Hippocampal formation (tissue), 2 donors: ENCODE measurements at regions not wholly inside any gene's neighbourhood (a gene's known extent, or its start where the extent isn't known, plus 50 kb on each side); places are given as distances from the start of the nearest gene placed in this dataset.
A peak's percentile ranks its signal among the peaks of the same experiment; 100 is the strongest.
"Not testable (repeated sequence)": the region's sequence is repeated elsewhere in the genome, so short reads cannot be mapped to it uniquely, and the experiment has no call there.

Experiments used
- DNase-seq, 2 donors: peaks; one replicate each; lab custom pipeline; 2025; lab: John Stamatoyannopoulos, UW

DNA sequence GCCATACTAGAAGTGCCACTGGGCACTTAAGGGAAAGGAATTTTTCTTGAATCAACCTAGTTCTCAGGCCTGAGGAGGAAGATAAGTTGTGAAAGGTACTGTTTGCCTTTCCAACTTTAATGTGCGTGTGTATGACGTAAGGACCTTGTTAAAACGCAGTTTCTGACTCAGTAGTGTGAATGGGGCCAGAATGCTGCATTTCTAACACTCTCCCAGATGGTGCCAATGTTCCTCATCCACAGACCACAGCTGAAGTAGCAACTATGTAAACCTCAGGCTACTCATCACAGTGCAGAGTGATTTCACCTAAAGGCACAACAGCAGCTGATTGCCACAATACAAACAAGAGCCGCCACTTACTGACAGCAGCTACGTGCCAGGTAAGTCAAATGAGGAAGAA lies 103.6 kb downstream of the OTOL1 start:
- no peak for DNase-seq

DNA sequence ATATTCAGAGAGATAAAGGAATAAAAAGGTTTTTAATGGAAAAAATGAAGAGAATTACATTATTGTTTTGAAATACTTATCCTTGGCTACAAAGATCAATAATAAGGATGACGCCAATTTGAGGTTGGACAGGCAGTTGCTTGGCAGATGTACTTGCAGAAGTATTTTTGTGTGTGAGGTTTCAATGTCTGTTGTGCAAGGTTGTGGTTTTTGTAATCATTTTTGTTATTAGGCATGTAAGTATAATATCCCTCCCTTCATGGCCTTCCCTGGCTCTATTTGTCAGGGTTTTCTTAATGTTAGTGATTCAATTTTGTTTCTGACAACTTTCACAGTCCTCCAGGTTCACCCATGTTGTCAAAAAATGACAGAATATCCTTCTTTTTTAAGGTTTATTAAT lies 105.9 kb downstream of the OTOL1 start:
- no peak for DNase-seq

- DNase-seq, result no peak
Measured at GRCh38 chr3:161602918-161603317, 106.3 kb downstream of the OTOL1 start.

DNA sequence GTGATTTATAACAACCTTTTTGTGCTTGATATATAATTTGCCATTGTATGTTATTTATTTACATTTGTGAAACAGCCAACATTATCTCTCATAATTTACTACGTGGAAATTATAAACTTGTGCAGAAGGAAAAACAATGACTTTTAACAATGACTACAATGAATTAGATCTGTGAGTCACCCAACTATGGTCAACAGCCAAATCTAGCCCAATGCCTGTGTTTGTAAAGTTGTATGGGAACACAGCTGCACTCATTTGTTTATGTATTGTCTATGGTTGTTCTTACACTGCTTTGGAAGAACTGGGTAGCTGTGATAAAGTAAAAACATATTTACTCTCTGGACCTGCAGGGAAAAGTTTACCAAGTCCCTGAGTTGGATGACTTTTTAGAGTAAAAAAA lies 110.4 kb downstream of the OTOL1 start:
- DNase-seq, result no peak

GRCh38 chr3:161619351-161619750 lies 122.7 kb downstream of the OTOL1 start:
- DNase-seq, result no peak

- DNase-seq, result no peak
Measured at GRCh38 chr3:161630794-161631193, 134.2 kb downstream of the OTOL1 start.

DNA sequence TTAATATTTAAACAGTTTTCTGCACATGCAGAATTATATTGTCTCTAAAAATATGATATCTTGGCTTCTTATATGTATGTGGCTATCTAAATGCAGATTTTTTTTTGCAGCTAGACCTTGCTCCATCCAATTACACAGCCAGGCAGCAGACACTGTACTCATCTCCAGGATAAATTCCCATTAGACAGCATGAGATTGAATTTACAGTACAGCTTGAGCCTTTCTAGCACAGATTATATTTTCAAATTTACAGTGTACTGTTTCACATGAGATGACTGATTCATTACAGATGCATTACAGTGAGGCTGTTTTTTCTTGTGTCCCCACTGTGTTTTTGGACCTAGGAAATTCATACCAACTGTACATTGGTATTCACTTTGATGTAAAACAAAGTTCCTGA lies 134.9 kb downstream of the OTOL1 start:
- no peak for DNase-seq

DNA sequence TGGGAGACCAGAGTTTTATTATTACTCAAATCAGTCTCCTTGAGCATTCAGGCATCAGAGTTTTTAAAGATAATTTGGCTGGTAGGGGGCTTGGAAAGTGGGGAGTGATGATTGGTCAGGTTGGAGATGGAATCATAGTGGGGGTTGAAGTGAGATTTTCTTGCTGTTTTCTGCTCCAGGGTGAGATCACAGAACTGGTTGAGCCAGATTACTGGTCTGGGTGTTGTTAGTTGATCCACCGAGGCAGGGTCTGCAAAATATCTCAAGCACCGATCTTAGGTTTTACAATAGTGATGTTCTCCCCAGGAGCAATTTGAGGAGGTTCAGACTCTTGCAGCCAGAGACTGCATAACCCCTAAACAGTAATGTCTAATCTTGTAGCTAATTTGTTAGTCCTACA lies 141.0 kb downstream of the OTOL1 start:
- DNase-seq, result no peak

- not testable (repeated sequence) for DNase-seq
Measured at GRCh38 chr3:161639095-161639494, 142.5 kb downstream of the OTOL1 start.

DNA sequence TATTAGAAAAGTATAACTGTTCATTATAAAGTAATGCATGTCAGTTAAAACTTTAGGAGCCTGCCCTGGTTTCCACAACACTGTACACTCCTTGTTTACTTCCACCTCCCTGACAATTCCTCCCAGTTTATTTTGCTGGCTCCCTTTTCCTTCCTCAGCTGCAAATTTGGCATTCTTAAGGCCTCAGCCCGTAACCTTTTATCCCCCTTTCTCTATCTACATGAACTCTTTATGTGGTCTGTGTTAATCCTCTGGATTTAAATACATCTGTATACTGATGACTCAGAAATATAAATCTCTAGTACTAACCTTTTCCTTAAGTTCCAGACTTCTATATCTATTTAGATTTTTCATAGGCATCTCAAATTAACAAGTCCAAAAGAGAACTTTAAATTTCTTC lies 143.6 kb downstream of the OTOL1 start:
- no peak for DNase-seq

DNA sequence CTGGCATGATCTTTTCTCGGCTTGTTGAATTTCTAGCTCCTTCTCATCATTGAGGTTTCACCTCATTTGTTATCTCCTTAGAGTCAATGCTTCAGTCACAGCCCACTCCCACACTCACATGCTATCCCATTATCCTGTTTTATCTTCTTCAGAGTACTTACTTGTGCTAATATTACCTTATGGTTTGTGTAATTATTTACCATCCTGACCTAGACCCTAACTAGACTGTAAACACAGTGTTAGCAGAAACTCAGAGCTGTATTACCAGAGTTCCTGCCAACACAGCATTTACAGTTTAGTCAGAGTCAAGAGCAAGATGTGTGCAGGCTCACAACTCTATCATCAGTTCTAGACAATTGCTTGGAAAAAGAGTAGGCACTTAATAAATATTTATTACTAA lies 144.7 kb downstream of the OTOL1 start:
- no peak for DNase-seq

GRCh38 chr3:161644891-161645635 lies 148.5 kb downstream of the OTOL1 start:
- peak in 1 of 2 donors; percentile 29 for DNase-seq

DNA sequence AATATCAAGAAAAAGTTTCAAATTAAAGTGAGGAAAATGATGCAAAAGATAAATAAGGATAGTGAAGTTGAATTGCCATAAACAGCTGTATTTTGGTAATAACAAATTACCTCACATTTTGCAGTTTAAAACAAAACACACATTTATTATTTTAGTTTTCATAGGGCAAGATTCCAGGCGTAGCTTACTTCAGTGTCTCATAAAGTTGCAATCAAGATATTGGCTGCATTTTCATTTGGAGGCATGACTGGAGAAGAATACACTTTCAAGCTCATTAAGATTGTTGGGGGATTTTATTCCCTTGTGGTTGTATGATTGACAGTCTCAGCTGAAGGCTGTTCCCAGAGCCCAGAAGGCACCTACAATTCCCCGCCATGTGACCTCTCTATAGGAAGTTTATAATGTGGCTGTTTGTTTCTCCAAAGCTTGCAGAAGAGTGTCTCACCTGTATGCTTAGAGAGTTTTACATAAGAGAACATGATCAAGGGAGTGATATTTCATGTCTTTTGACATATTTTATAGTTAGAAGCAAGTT lies 151.4 kb downstream of the OTOL1 start:
- no peak for DNase-seq

GRCh38 chr3:161649900-161650484 lies 153.4 kb downstream of the OTOL1 start:
- no peak for DNase-seq

GRCh38 chr3:161657786-161658185 lies 161.2 kb downstream of the OTOL1 start:
- no peak for DNase-seq

GRCh38 chr3:161671141-161671540 lies 174.5 kb downstream of the OTOL1 start:
- DNase-seq, result no peak

GRCh38 chr3:161672478-161672877 lies 175.9 kb downstream of the OTOL1 start:
- DNase-seq, result no peak

DNA sequence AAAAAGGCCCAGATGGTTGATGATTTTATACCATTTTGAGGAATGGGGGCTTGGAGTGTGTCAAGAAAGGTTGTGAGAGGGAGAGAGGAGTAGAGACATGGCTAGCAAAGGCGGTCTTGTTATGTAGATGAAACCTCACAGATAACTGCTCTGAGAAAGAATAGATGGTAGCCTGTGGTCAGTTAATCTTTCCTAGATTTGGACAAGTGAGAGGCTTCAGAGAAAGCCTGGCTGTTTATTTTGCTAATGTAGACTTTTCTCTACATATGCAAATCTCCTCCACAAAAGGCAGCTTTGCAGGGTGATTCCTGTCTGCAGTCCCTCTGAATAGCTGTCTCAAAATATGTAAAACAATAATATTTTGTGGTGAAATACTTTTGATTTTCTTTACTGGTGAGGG lies 177.3 kb downstream of the OTOL1 start:
- no peak for DNase-seq

DNA sequence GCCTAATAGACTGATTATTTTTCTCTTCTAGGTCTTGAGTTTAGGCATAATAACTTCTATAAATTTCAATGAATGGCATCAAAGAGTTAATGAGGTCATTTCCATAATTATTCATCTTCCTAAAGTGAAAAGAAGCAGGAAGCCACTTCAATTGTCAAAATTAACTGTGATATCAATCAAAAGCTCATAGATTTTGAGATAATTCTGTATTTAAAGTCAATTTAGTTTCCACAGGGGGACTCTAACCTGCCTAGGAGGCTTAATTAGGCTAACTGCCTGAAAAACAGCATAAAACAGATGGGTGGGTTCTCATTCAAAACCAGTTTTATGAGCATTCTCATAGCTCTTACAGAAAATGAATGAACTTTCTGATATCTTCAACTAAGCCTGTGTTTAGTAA lies 177.8 kb downstream of the OTOL1 start:
- no peak for DNase-seq

DNA sequence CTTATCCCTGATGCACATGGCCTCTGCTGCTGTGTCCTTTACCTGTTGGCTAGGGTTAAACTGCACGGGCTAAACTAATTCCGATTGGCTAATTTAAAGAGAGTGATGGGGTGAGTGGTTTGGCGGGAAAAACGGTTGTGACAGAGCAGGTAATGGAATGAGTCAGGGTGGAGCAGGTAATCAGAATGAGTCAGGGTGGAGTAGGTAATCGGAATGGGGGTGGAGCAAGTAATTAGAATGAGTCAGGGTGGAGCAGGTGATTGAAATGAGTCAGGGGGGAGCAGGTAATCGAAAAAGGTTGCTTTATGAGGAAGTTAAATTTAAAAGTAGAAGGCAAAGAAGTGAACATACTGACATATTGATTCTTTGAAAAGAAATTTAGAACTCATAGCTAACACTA lies 185.2 kb downstream of the OTOL1 start:
- not testable (repeated sequence) for DNase-seq

DNA sequence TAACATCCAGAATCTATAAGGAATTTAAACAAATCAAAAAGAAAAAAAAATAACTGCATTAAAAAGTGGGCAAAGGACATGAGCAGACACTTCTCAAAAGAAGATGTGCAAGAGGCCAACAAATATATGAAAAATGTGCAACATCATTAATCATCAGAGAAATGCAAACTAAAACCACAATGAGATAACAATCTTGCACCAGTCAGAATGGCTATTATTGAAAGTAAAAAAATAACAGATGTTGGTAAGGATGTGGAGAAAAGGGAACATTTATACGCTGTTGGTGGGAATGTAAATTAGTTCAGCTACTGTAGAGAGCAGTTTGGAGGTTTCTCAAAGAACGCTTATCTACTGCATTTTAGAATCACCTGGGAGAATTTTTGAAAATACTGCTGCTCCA lies 186.1 kb downstream of the OTOL1 start:
- no peak for DNase-seq

- DNase-seq, result no peak
Measured at GRCh38 chr3:161689584-161690298, 193.1 kb downstream of the OTOL1 start.

DNA sequence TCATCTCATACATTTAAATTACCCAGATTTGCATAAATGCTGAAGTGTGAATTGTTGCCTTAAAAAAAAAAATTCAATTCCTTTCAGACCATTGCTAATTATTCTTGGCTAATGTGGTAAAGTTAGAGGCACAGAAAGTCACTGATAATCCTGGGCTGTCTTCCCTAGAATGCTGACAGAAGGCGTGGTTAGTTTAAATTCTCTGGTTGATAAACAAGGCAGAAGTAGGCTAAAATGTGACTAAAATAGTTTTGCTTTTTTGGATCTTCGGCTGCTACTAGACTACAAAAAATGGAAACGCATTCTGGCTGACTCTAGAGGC lies 193.7 kb downstream of the OTOL1 start:
- peak in 1 of 2 donors; percentile 33 for DNase-seq
